ENCODE measurements at regions not wholly inside any gene's neighbourhood (a gene's known extent, or its start where the extent isn't known, plus 50 kb on each side); places are given as distances from the start of the nearest gene placed in this dataset.

GRCh38 chr13:31965361-31966066 is 66.1 kb upstream of the FRY start:
- no peak for DNase-seq

GRCh38 chr13:31967155-31967554 is 64.4 kb upstream of the FRY start:
- no peak for DNase-seq

GRCh38 chr13:31968473-31968872 is 63.1 kb upstream of the FRY start:
- peak; percentile 24 for DNase-seq

DNA sequence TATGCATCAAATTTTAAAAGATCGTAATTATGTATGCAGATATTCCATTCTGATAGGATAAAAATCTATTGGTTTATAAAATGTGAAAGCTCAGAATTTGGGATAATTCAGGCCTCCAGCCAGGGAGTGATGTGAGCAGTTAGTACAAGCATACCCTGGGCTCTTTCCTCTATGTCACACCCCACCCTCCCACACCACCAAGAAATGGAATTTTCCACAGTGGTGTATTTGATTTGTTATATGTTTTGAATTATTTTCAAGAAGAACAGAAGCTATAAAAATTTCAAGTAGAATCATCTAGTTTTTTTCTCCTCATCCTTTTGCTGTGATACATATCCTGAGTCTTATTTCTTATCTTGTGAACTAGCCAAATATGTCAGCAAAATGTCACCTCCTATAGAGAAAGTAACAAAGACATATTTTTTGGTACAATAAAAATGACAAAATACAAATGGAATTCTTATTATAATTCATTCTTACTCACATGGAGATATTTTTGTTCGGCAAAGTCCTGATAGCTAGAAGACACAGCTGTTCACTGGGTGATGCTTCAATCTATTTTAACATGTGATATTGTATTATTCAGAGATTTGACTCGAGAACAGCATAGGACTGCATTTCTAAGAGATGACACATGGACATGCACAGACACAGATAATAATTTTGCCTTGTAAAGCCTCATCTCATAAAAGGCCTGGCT is 61.2 kb upstream of the FRY start:
- DNase-seq, result no peak

GRCh38 chr13:31972453-31972852 is 59.1 kb upstream of the FRY start:
- DNase-seq, result no peak

- no peak for DNase-seq
Measured at GRCh38 chr13:31978021-31978420, 53.6 kb upstream of the FRY start.

- DNase-seq, result no peak
Measured at GRCh38 chr13:31980830-31981229, 50.7 kb upstream of the FRY start.
